A673 (cell line): ENCODE measurements at regions not wholly inside any gene's neighbourhood (a gene's known extent, or its start where the extent isn't known, plus 50 kb on each side); places are given as distances from the start of the nearest gene placed in this dataset.

Experiments used
- BruUV-seq: library from RNA; stranded (reverse); fragments of 400-500 nt; replicated peaks from 2 replicates; lab custom pipeline; 2021; lab: Mats Ljungman, UMichigan
- CTCF ChIA-PET: fragments of 300-600 bp; sonication (Branson Sonifier 250); formaldehyde crosslinking; loops from one replicate; lab custom pipeline; 2022; ENCODE audit warnings: antibody characterized with exemption; lab: Charles Lee
- POLR2A ChIA-PET: fragments of 300-600 bp; sonication (Branson Sonifier 250); formaldehyde crosslinking; loops from one replicate; lab custom pipeline; 2022; ENCODE audit warnings: antibody characterized with exemption; ENCODE audit not compliant: low non-redundant PET; lab: Charles Lee
- DNase-seq: peaks from one replicate; pipeline ENCODE4 v3.0.0-alpha.2; 2015; ENCODE audit warnings: low spot score
- H3K27ac ChIP-seq: fragments of 200-600 bp; sonication (generic); 2 replicates; pipeline ENCODE4 v1.5.1; 2016; ENCODE audit warnings: mixed run types, low read depth, mild to moderate bottlenecking, mixed read lengths, antibody characterized with exemption, low read length; ENCODE audit not compliant: poor library complexity, severe bottlenecking
- H3K27me3 ChIP-seq: fragments of 200-600 bp; sonication (generic); replicated peaks from 2 replicates; pipeline ENCODE4 v1.6.1; 2017; ENCODE audit warnings: mixed run types, low read depth, mild to moderate bottlenecking, mixed read lengths, antibody characterized with exemption, low read length; ENCODE audit not compliant: insufficient read depth, poor library complexity
- H3K36me3 ChIP-seq: fragments of 200-600 bp; sonication (generic); 2 replicates; pipeline ENCODE4 v1.6.1; 2016; ENCODE audit warnings: mixed run types, mild to moderate bottlenecking, mixed read lengths, antibody characterized with exemption, low read length; ENCODE audit not compliant: insufficient read depth, poor library complexity, severe bottlenecking
- H3K4me1 ChIP-seq: fragments of 200-600 bp; sonication (generic); 2 replicates; pipeline ENCODE4 v1.6.1; 2017; ENCODE audit warnings: mixed run types, mild to moderate bottlenecking, mixed read lengths, antibody characterized with exemption, low read length; ENCODE audit not compliant: insufficient read depth, poor library complexity, severe bottlenecking
- H3K4me3 ChIP-seq: fragments of 200-600 bp; sonication (generic); 2 replicates; pipeline ENCODE4 v1.5.1; 2016; ENCODE audit warnings: low read depth, mixed run types, mild to moderate bottlenecking, mixed read lengths, low read length; ENCODE audit not compliant: poor library complexity, severe bottlenecking
- H3K9me3 ChIP-seq: fragments of 200-600 bp; sonication (generic); 2 replicates; pipeline ENCODE4 v1.6.1; 2016; ENCODE audit warnings: mixed run types, low read depth, mild to moderate bottlenecking, mixed read lengths, antibody characterized with exemption, low read length; ENCODE audit not compliant: poor library complexity, severe bottlenecking
- CTCF ChIP-seq: fragments of 300-800, 200-600 bp; sonication (generic); conservative IDR thresholded peaks from 2 replicates; pipeline ENCODE4 v1.5.1; 2017; ENCODE audit warnings: low read depth, mild to moderate bottlenecking, antibody characterized with exemption, low read length, moderate library complexity, mixed read lengths
- EZH2 ChIP-seq: fragments of 200-600 bp; sonication (generic); IDR thresholded peaks from 2 replicates; pipeline ENCODE4 v1.6.1; 2017; ENCODE audit warnings: borderline replicate concordance, low read depth, mild to moderate bottlenecking, mixed read lengths, antibody characterized with exemption, low read length; ENCODE audit not compliant: poor library complexity, severe bottlenecking
- intact Hi-C: fragments of 100-400 bp; cut with micrococcal nuclease; formaldehyde crosslinking; loops from one replicate; pipeline ENCODE4 v1.10.0; 2022; ENCODE audit not compliant: unreplicated experiment

- intact Hi-C loops, result no loop called here
- H3K27ac ChIP-seq, result no peak overlapping the region
- H3K4me1 ChIP-seq, result no peaks in the 10 kb centered on the region
- no peaks in the 10 kb centered on the region for H3K36me3 ChIP-seq
- CTCF ChIA-PET, result no interaction called here
- H3K9me3 ChIP-seq, result peaks cover 47% of the 10 kb centered on the region
- no peak overlapping the region for H3K4me3 ChIP-seq
- no peak for TF ChIP-seq EZH2
- no peak for TF ChIP-seq CTCF
- no peaks in the 10 kb centered on the region for H3K27me3 ChIP-seq
- BruUV-seq, result no TSS peak
- no peak for DNase-seq
- POLR2A ChIA-PET, result no interaction called here
Observed at GRCh38 chr5:8814105-8814504, 731.8 kb downstream of the SEMA5A start.

- no peaks in the 10 kb centered on the region for H3K27me3 ChIP-seq
- TF ChIP-seq CTCF (no peak), EZH2 (no peak)
- intact Hi-C loops, result no loop called here
- H3K9me3 ChIP-seq, result peaks cover 22% of the 10 kb centered on the region
- no peak for DNase-seq
- CTCF ChIA-PET, result no interaction called here
- POLR2A ChIA-PET, result no interaction called here
- BruUV-seq, result no TSS peak
- no peaks in the 10 kb centered on the region for H3K4me1 ChIP-seq
- H3K4me3 ChIP-seq, result no peak overlapping the region
- no peak overlapping the region for H3K27ac ChIP-seq
- H3K36me3 ChIP-seq, result no peaks in the 10 kb centered on the region
Observed at GRCh38 chr5:8824371-8824770, 721.5 kb downstream of the SEMA5A start.

GRCh38 chr5:8825139-8825757 lies 720.6 kb downstream of the SEMA5A start:
- no peaks in the 10 kb centered on the region for H3K36me3 ChIP-seq
- no peak for TF ChIP-seq EZH2
- no peak for TF ChIP-seq CTCF
- ChIA-PET POLR2A (no interaction called here), CTCF (no interaction called here)
- BruUV-seq, result no TSS peak
- intact Hi-C loops, result no loop called here
- no peak for DNase-seq
- peaks cover 19% of the 10 kb centered on the region for H3K9me3 ChIP-seq
- no peak overlapping the region for H3K4me3 ChIP-seq
- no peak overlapping the region for H3K27ac ChIP-seq
- H3K4me1 ChIP-seq, result no peaks in the 10 kb centered on the region
- no peaks in the 10 kb centered on the region for H3K27me3 ChIP-seq
